Middle frontal gyrus (tissue), 1 donor: ENCODE measurements at regions not wholly inside any gene's neighbourhood (a gene's known extent, or its start where the extent isn't known, plus 50 kb on each side); places are given as distances from the start of the nearest gene placed in this dataset.

Experiments used
- DNase-seq: peaks from one replicate; pipeline ENCODE4 v3.0.0-alpha.2; 2015; ENCODE audit warnings: low spot score; ENCODE audit errors: extremely low spot score

- no peak for DNase-seq
Measured at GRCh38 chr20:10724449-10725173, 50.8 kb upstream of the JAG1 start.

GRCh38 chr20:10728873-10729670, 55.3 kb upstream of the JAG1 start:
- DNase-seq = no peak

- DNase-seq = no peak
Measured at GRCh38 chr20:10729785-10730184, 56.0 kb upstream of the JAG1 start.

GRCh38 chr20:10730629-10731183, 56.9 kb upstream of the JAG1 start:
- DNase-seq = no peak

GRCh38 chr20:10731190-10731965, 57.6 kb upstream of the JAG1 start:
- no peak for DNase-seq

- DNase-seq = no peak
Measured at GRCh38 chr20:10733122-10733521, 59.3 kb upstream of the JAG1 start.

- no peak for DNase-seq
Measured at GRCh38 chr20:10735195-10735949, 61.6 kb upstream of the JAG1 start.

- DNase-seq = no peak
Measured at GRCh38 chr20:10739134-10739533, 65.3 kb upstream of the JAG1 start.

- DNase-seq = no peak
Measured at GRCh38 chr20:10739566-10739965, 65.8 kb upstream of the JAG1 start.

- DNase-seq = no peak
Measured at GRCh38 chr20:10741060-10741459, 67.3 kb upstream of the JAG1 start.

GRCh38 chr20:10745790-10746189, 72.0 kb upstream of the JAG1 start:
- DNase-seq = no peak

GRCh38 chr20:10747019-10747418, 73.2 kb upstream of the JAG1 start:
- DNase-seq = no peak

GRCh38 chr20:10749084-10749483, 75.3 kb upstream of the JAG1 start:
- DNase-seq = no peak

- DNase-seq = no peak
Measured at GRCh38 chr20:10752206-10752605, 78.4 kb upstream of the JAG1 start.

GRCh38 chr20:10754824-10755223, 81.0 kb upstream of the JAG1 start:
- no peak for DNase-seq

GRCh38 chr20:10758446-10758845, 84.6 kb upstream of the JAG1 start:
- DNase-seq = no peak

GRCh38 chr20:10761232-10761631, 87.4 kb upstream of the JAG1 start:
- peak; percentile 33 for DNase-seq

- DNase-seq = no peak
Measured at GRCh38 chr20:10761786-10762185, 88.0 kb upstream of the JAG1 start.

GRCh38 chr20:10762216-10762615, 88.4 kb upstream of the JAG1 start:
- no peak for DNase-seq

GRCh38 chr20:10763112-10763511, 89.3 kb upstream of the JAG1 start:
- no peak for DNase-seq

- DNase-seq = no peak
Measured at GRCh38 chr20:10769700-10770099, 95.9 kb upstream of the JAG1 start.
